Esophagus (tissue), 2 donors: ENCODE measurements at regions not wholly inside any gene's neighbourhood (a gene's known extent, or its start where the extent isn't known, plus 50 kb on each side); places are given as distances from the start of the nearest gene placed in this dataset.
"Not testable (repeated sequence)": the region's sequence is repeated elsewhere in the genome, so short reads cannot be mapped to it uniquely, and the experiment has no call there.

Experiments used
- H3K27ac ChIP-seq, 2 donors: one replicate each; pipeline ENCODE4 v1.5.1; 2013; ENCODE audit warnings: low read depth in 2 of 2, mild to moderate bottlenecking in 2 of 2, inconsistent platforms in 1 of 2, low read length in 1 of 2, moderate library complexity in 1 of 2
- H3K27me3 ChIP-seq, 2 donors: one replicate each; pipeline ENCODE4 v1.6.1; 2013; ENCODE audit warnings: low read length in 2 of 2, control low read depth in 1 of 2, mild to moderate bottlenecking in 1 of 2; ENCODE audit not compliant: insufficient read depth in 2 of 2, control insufficient read depth in 1 of 2
- H3K36me3 ChIP-seq, 2 donors: one replicate each; pipeline ENCODE4 v1.6.1; 2013; ENCODE audit warnings: low read length in 1 of 2; ENCODE audit not compliant: control insufficient read depth in 2 of 2, insufficient read depth in 2 of 2
- H3K4me1 ChIP-seq, 2 donors: one replicate each; pipeline ENCODE4 v1.6.1; 2013; ENCODE audit warnings: low read length in 1 of 2; ENCODE audit not compliant: control insufficient read depth in 2 of 2, insufficient read depth in 2 of 2
- H3K4me3 ChIP-seq, 2 donors: one replicate each; pipeline ENCODE4 v1.5.1; 2013; ENCODE audit warnings: low read length in 2 of 2, mild to moderate bottlenecking in 2 of 2, low read depth in 1 of 2, moderate library complexity in 1 of 2
- H3K9me3 ChIP-seq, 2 donors: one replicate each; pipeline ENCODE4 v1.6.1; 2013; ENCODE audit warnings: mild to moderate bottlenecking in 2 of 2, low read depth in 1 of 2, low read length in 1 of 2, moderate library complexity in 1 of 2; ENCODE audit not compliant: control insufficient read depth in 2 of 2, insufficient read depth in 1 of 2
- WGBS, 2 donors: extraction: QIAGEN DNeasy Blood & Tissue Kit; methylation state at CpG; one replicate each; pipeline ENCODE4 v1.1.7; 2013; 5-methylcytosine and 5-hydroxymethylcytosine counted together
- donor health status: healthy with polysubstance abuse.
- donor health status: Bipolar disorder and iron deficiency.

DNA sequence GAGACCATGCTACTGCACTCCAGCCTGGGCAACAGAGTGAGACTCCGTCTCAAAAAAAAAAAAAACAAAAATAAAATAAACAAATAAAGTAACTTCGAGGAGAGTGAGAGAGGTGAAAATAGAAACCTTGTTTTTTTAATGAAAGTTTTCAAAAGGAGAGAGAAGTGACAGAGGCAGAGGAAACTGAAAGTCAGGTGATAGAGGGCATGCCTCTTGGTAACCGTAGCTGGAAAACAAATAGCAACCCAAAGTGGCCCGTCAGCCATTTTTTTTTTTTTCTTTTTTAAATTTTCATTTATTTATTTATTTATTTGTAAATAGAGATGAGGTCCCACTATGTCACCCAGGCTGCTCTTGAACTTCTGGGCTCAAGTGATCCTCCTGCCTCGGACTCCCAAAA, 347.0 kb downstream of the SRGAP2C start:
- not testable (repeated sequence) for H3K9me3 ChIP-seq, H3K36me3 ChIP-seq, H3K4me3 ChIP-seq, H3K4me1 ChIP-seq, H3K27ac ChIP-seq, H3K27me3 ChIP-seq
- 80 to 87% methylated on average over 5 of the region's 5 CpGs for WGBS, 2 donors

DNA sequence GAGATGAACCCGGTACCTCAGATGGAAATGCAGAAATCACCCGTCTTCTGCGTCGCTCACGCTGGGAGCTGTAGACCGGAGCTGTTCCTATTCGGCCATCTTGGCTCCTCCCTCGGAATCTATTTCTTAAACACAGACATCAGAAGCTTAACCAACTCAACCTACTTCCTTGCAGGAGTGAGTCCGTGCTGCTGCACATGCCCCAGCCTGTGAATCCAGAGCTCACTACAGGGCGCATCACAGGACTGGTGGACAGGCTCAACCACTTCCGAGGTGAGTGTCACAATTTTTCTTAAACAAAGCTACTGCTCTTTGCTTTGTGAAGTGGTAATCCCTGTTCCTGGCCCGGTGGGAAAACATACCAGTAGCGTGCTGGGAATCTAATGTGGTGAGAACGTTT, 353.4 kb downstream of the SRGAP2C start:
- not testable (repeated sequence) for H3K9me3 ChIP-seq, H3K27me3 ChIP-seq, H3K4me1 ChIP-seq, H3K27ac ChIP-seq, H3K36me3 ChIP-seq, H3K4me3 ChIP-seq
- WGBS, 2 donors: 84 to 86% methylated on average over 13 of the region's 14 CpGs

DNA sequence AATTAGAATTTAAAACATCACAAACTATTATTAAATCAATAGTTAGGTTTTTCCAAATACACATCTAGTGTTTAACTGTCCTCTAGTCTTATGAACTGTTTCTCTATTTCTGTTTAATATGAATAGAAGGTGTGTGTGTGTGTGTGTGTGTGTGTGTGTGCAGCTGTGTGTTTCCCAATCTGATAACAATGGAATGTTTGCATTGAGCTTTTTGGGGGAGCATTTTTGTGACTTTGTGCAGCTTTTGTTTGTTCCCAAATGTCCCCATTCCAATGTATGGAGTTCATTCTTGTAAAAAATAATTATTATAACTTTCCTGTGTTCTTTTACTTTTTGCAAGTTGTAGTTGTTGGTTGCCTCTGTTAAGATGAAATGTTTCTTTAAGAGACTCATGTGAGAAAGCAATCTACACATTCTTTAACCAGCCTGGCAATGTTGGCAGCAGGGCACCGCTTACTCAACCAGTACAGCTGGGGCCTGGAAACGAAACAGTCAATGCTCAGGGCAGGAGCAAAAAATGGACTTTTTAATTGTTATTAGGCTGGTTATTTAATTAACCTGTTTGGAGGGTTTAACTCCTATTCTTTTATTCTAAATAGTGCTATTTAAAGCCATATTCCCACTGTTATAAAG, 354.3 kb downstream of the SRGAP2C start:
- Histone ChIP-seq H3K27me3 (no peaks in the 10 kb centered on the region), H3K4me3 (no peak overlapping the region), H3K36me3 (no peaks in the 10 kb centered on the region), H3K27ac (no peak overlapping the region), H3K9me3 (no peaks in the 10 kb centered on the region), H3K4me1 (no peaks in the 10 kb centered on the region)
- whole genome bisulfite sequencing, 2 donors: 33 to 42% methylated on average over 2 of the region's 2 CpGs

DNA sequence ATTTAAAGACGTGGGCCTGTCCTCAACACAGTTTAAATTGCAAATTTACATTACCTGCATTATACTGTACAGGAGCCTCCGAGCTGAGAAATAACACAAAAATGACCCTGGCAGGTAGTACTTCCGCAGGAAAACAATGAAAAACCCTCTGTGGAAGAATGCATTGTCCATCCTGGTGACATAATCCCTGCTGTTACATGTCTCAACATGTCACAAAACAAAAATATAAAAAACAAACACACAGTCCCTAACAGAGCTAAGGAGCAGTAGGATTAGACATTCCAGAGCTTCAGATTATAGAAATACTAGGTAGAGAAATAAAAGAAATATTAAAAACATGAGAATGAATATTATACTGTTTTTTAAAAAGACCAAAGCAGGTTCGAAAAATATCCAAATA, 359.2 kb downstream of the SRGAP2C start:
- not testable (repeated sequence) for H3K36me3 ChIP-seq, H3K27me3 ChIP-seq, H3K4me1 ChIP-seq, H3K4me3 ChIP-seq, H3K27ac ChIP-seq, H3K9me3 ChIP-seq
- WGBS, 2 donors: 52 to 70% methylated on average over 4 of the region's 4 CpGs

DNA sequence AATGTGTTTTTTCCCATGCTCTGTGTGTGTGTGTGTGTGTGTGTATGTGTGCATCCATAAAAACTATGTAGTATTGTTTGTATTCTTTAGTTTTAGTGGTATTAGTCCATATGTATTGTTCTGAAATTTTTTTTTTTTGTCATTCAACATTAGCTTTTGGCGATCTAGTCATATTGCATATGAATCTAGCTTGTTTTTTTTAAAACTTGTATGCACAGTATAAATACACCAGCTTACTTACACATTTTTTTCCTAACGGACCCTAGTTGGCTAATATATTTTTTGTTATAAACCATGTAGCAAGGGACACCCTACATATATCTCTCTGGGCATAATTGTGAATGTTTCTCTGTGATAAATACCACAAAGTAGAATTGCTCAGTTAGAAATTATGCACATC, 359.7 kb downstream of the SRGAP2C start:
- WGBS, 2 donors: 87 to 89% methylated on average over 2 of the region's 2 CpGs
- Histone ChIP-seq H3K4me1 (no peaks in the 10 kb centered on the region), H3K9me3 (no peaks in the 10 kb centered on the region), H3K36me3 (no peaks in the 10 kb centered on the region), H3K4me3 (no peak overlapping the region), H3K27ac (no peak overlapping the region), H3K27me3 (no peaks in the 10 kb centered on the region)

DNA sequence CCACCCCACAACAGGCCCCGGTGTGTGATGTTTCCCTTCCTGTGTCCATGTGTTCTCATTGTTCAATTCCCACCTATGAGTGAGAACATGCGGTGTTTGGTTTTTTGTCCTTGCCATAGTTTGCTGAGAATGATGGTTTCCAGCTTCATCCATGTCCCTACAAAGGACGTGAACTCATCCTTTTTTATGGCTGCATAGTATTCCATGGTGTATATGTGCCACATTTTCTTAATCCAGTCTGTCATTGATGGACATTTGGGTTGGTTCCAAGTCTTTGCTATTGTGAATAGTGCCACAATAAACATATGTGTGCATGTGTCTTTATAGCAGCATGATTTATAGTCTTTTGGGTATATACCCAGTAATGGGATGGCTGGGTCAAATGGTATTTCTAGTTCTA, 361.1 kb downstream of the SRGAP2C start:
- not testable (repeated sequence) for H3K4me3 ChIP-seq, H3K27me3 ChIP-seq, H3K9me3 ChIP-seq, H3K27ac ChIP-seq, H3K36me3 ChIP-seq, H3K4me1 ChIP-seq
- 95% methylated on average over 3 of the region's 3 CpGs; no CpG with 5 or more reads in 1 of the 2 donors for WGBS, 2 donors

DNA sequence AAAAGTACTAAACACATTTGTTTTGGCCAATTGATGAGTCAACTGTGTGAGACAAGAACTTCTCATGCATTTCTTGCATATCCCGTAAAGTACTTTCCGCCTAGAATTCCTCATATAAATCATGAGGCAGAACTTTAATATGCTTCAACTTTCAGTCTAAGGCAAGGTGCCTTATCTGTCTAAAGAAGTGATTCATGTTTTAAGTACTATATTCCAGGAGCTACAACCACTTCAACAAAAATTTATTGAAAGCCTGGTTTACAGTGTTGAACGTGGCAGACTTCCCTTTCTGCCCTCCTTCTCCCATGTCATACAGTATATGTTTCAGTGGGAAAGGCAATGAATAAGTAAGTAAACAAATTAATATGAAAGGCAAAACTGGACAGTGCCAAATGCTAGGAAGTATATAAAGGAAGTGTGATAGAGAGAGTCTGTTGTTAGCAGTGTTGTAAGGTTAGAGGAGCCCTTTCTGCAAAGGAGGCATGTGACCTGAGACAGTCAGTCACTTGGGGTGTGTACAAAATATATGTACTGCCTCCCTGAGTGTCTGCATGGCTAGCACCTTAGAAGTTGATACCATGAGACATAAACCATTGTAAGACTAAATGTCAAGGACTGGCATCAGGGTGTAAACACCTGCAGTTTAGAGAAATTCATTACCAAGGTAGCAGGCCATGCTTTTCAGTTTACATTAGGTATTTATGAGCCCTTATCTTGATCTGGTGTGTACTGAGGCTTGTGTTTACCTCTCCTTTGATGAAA, 362.2 kb downstream of the SRGAP2C start:
- Histone ChIP-seq H3K27me3 (no peaks in the 10 kb centered on the region), H3K27ac (no peak overlapping the region), H3K9me3 (no peaks in the 10 kb centered on the region), H3K4me1 (no peaks in the 10 kb centered on the region), H3K4me3 (no peak overlapping the region), H3K36me3 (no peaks in the 10 kb centered on the region)
- 83 to 84% methylated on average over 3 of the region's 3 CpGs for WGBS, 2 donors

DNA sequence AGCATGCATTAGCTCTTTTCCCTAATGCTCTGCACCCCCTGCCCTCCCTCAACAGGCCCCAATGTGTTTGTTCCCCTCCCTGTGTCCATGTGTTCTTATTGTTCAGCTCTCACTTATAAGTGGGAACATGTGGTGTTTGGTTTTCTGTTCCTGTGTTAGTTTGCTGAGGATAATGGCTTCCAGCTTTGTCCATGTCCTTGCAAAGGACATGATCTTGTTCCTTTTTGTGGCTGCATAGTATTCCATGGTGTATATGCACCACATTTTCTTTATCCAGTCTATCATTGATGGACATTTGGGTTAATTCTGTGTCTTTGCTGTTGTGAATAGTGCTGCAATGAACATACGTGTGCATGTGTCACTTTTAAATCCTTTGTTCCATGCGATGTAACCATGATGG, 363.0 kb downstream of the SRGAP2C start:
- not testable (repeated sequence) for H3K4me3 ChIP-seq

DNA sequence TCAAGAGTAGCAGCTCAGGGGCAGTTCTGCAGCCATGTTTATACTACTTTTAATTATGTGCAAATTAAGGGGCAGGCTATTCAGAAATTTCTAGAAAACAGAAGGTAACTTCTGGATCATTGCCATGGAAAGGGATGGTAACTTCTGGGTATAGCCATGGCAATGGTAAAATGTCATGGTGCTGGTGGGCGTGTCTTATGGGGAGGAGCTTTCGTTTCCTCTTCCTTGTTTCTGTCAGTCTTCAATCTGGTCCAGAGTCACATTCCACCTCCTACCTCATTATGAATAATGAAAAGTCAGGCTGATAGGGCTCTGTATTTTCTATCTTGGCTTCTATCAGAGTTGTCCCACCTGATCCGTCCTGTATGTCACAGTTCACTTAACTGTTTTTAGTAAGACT, 366.0 kb downstream of the SRGAP2C start:
- not testable (repeated sequence) for H3K27me3 ChIP-seq, H3K4me3 ChIP-seq, H3K9me3 ChIP-seq, H3K36me3 ChIP-seq, H3K27ac ChIP-seq, H3K4me1 ChIP-seq
- WGBS, 2 donors: 87 to 95% methylated on average over 3 of the region's 3 CpGs

More for the DNA sequence above, 363.0 kb downstream of the SRGAP2C start:
- not testable (repeated sequence) for H3K36me3 ChIP-seq, H3K27me3 ChIP-seq, H3K4me1 ChIP-seq, H3K27ac ChIP-seq, H3K9me3 ChIP-seq
- WGBS, 2 donors: 92 to 94% methylated on average over 2 of the region's 2 CpGs

DNA sequence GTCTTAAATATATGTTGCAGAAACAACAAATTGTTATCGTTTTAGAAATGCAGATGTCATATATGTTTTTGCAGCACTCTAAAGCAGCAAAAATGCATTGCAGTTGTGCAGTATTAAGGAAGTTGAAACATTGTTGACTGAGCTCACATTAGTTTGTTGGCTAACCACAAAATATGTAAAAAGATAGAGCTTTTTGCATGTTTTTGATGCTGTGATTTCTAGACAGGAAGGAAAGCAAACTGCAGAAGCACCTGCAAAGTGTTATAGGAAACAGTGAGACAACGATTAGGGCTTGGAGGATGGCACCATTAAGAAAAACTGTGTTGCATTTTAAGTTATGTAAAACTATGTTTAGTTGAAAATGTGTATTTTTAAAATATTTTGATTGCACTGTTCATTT, 366.7 kb downstream of the SRGAP2C start:
- H3K9me3 ChIP-seq, H3K27me3 ChIP-seq, H3K27ac ChIP-seq, H3K4me1 ChIP-seq, H3K36me3 ChIP-seq, H3K4me3 ChIP-seq: not testable (repeated sequence)
- WGBS, 2 donors: 74 to 76% methylated on average over 2 of the region's 2 CpGs
